ENCODE measurements at regions not wholly inside any gene's neighbourhood (a gene's known extent, or its start where the extent isn't known, plus 50 kb on each side); places are given as distances from the start of the nearest gene placed in this dataset.

DNA sequence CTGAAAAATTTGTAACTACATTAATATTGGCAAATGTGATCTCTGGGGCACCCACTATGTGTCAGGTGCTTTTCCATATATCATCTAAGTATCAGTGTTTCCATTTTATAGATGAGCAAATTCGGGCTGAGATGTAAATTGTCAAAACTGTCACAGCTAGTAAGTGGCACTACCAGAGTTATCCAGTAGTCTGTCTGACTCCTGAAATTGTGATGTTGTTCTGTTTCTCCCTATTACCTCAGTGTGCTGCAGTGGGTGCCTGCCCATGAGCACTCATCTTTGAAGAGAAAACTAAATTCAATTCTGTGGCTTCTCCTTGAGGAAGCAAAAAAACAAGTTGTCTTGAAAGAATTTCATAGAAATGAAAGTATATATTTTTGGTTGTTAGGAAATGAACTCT, 467.4 kb upstream of the FANCL start:
- Histone ChIP-seq H3K27me3 (ENCODE audit: control insufficient read depth, insufficient read depth, low read length) (no peaks in the 10 kb centered on the region), H3K4me1 (ENCODE audit: control insufficient read depth, insufficient read depth, low read length) (no peaks in the 10 kb centered on the region), H3K9me3 (ENCODE audit: control insufficient read depth, insufficient read depth, low read depth, low read length) (no peaks in the 10 kb centered on the region), H3K36me3 (ENCODE audit: control insufficient read depth, insufficient read depth, low read length) (no peaks in the 10 kb centered on the region), H3K27ac (ENCODE audit: low read length) (no peak overlapping the region), H3K4me3 (ENCODE audit: low read depth in 2 of 2, low read length in 2 of 2) (no peak overlapping the region)
- intact Hi-C loops (cut with micrococcal nuclease; ENCODE audit: unreplicated experiment) (no loop called here), in situ Hi-C loops (cut with HindIII; ENCODE audit: low pct_unique_long_range_greater_than_20kb, low sequenced_read_pairs) (no loop called here)
- TF ChIP-seq POLR2AphosphoS5 (IDR thresholded peaks at IDR 0.05; ENCODE audit: low read depth, low read length): no peak
- TF ChIP-seq SIN3A (IDR thresholded peaks at IDR 0.05; ENCODE audit: borderline replicate concordance, insufficient read depth, low read depth, low read length): no peak
- TF ChIP-seq, protein P1, sequence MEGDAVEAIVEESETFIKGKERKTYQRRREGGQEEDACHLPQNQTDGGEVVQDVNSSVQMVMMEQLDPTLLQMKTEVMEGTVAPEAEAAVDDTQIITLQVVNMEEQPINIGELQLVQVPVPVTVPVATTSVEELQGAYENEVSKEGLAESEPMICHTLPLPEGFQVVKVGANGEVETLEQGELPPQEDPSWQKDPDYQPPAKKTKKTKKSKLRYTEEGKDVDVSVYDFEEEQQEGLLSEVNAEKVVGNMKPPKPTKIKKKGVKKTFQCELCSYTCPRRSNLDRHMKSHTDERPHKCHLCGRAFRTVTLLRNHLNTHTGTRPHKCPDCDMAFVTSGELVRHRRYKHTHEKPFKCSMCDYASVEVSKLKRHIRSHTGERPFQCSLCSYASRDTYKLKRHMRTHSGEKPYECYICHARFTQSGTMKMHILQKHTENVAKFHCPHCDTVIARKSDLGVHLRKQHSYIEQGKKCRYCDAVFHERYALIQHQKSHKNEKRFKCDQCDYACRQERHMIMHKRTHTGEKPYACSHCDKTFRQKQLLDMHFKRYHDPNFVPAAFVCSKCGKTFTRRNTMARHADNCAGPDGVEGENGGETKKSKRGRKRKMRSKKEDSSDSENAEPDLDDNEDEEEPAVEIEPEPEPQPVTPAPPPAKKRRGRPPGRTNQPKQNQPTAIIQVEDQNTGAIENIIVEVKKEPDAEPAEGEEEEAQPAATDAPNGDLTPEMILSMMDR (IDR thresholded peaks at IDR 0.05): no peak
- TF ChIP-seq TCF7L2 (IDR thresholded peaks at IDR 0.05; ENCODE audit: low read depth, low read length): no peak
- TF ChIP-seq, protein P2, sequence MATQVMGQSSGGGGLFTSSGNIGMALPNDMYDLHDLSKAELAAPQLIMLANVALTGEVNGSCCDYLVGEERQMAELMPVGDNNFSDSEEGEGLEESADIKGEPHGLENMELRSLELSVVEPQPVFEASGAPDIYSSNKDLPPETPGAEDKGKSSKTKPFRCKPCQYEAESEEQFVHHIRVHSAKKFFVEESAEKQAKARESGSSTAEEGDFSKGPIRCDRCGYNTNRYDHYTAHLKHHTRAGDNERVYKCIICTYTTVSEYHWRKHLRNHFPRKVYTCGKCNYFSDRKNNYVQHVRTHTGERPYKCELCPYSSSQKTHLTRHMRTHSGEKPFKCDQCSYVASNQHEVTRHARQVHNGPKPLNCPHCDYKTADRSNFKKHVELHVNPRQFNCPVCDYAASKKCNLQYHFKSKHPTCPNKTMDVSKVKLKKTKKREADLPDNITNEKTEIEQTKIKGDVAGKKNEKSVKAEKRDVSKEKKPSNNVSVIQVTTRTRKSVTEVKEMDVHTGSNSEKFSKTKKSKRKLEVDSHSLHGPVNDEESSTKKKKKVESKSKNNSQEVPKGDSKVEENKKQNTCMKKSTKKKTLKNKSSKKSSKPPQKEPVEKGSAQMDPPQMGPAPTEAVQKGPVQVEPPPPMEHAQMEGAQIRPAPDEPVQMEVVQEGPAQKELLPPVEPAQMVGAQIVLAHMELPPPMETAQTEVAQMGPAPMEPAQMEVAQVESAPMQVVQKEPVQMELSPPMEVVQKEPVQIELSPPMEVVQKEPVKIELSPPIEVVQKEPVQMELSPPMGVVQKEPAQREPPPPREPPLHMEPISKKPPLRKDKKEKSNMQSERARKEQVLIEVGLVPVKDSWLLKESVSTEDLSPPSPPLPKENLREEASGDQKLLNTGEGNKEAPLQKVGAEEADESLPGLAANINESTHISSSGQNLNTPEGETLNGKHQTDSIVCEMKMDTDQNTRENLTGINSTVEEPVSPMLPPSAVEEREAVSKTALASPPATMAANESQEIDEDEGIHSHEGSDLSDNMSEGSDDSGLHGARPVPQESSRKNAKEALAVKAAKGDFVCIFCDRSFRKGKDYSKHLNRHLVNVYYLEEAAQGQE (IDR thresholded peaks at IDR 0.05; ENCODE audit: insufficient read depth in 1 of 2, low read depth in 2 of 2, low read length in 1 of 2): no peak
- ATAC-seq: no peak
- ChIA-PET CTCF (interaction anchor here (0.9 kb wide), 1 partner anchor 451 kb away, joined by 3 read pairs; no protein-coding TSS in a partner anchor), POLR2A (no interaction called here)
- BruUV-seq (replicated peaks): no TSS peak
- DNase-seq (ENCODE audit: low read depth, low spot score): no peak

DNA sequence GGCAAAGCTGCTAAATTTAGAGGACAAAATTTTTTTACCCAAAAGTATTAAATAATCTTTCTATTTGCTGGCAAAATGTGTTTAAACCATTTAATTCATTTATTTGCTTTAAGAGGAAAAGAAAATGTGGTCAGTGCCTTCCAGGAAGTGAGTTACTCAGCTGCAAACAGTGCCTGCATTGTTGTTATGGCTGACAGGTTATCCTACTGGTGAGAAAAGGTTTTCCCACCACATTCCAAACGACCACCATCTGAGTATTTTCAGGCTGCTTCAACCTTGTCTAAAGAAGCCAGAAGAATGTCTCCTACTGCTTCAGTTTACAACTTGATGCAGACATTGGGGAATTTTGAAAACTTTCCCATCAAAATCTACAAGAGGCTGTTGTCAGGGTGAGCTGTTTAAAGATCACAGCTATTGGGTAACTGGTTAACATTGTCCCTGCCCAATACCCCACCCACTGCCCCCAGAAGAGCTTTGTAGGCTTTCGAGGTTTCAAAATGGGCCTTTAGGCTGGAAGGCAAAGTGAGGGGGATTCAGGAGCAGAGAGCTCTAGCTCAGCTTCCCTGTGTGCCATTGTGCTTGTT, 461.3 kb upstream of the FANCL start:
- ChIA-PET POLR2A (no interaction called here), CTCF (no interaction called here)
- Histone ChIP-seq H3K36me3 (ENCODE audit: control insufficient read depth, insufficient read depth, low read length) (no peaks in the 10 kb centered on the region), H3K4me3 (ENCODE audit: low read depth in 2 of 2, low read length in 2 of 2) (no peak overlapping the region), H3K4me1 (ENCODE audit: control insufficient read depth, insufficient read depth, low read length) (no peaks in the 10 kb centered on the region), H3K27me3 (ENCODE audit: control insufficient read depth, insufficient read depth, low read length) (no peaks in the 10 kb centered on the region), H3K9me3 (ENCODE audit: control insufficient read depth, insufficient read depth, low read depth, low read length) (no peaks in the 10 kb centered on the region), H3K27ac (ENCODE audit: low read length) (no peak overlapping the region)
- TF ChIP-seq, protein P1 (IDR thresholded peaks at IDR 0.05): no peak
- TF ChIP-seq SIN3A (IDR thresholded peaks at IDR 0.05; ENCODE audit: borderline replicate concordance, insufficient read depth, low read depth, low read length) (no peak), TCF7L2 (IDR thresholded peaks at IDR 0.05; ENCODE audit: low read depth, low read length) (no peak), POLR2AphosphoS5 (IDR thresholded peaks at IDR 0.05; ENCODE audit: low read depth, low read length) (no peak)
- TF ChIP-seq, protein P2 (IDR thresholded peaks at IDR 0.05; ENCODE audit: insufficient read depth in 1 of 2, low read depth in 2 of 2, low read length in 1 of 2): no peak
- no TSS peak for BruUV-seq (replicated peaks)
- DNase-seq (ENCODE audit: low read depth, low spot score) (no peak), ATAC-seq (no peak)
- in situ Hi-C loops (cut with HindIII; ENCODE audit: low pct_unique_long_range_greater_than_20kb, low sequenced_read_pairs) (no loop called here), intact Hi-C loops (cut with micrococcal nuclease; ENCODE audit: unreplicated experiment) (no loop called here)
